DND-41 (cell line): ENCODE measurements at regions not wholly inside any gene's neighbourhood (a gene's known extent, or its start where the extent isn't known, plus 50 kb on each side); places are given as distances from the start of the nearest gene placed in this dataset.

ENCODE experiments used
- ATAC-seq: fragments of 200-7000 bp; cut with Tn5 transposase; 3 replicates; pipeline ENCODE4 v1.9.1; 2021; ENCODE audit warnings: low read depth; ENCODE audit not compliant: insufficient read depth
- DNase-seq: peaks from one replicate; pipeline ENCODE4 v3.0.0-alpha.2; 2020
- H2AFZ ChIP-seq: 2 replicates; pipeline ENCODE4 v1.6.0; 2012; ENCODE audit warnings: low read depth, low read length
- H3K27ac ChIP-seq: 2 replicates; pipeline ENCODE4 v1.5.1; 2012; ENCODE audit warnings: low read length, inconsistent platforms
- H3K27me3 ChIP-seq: fragments of 200-600 bp; sonication (generic); 2 replicates; pipeline ENCODE4 v1.6.0; 2012; ENCODE audit warnings: low read length, mild to moderate bottlenecking, inconsistent platforms; ENCODE audit not compliant: insufficient read depth, poor library complexity
- H3K36me3 ChIP-seq: 2 replicates; pipeline ENCODE4 v1.5.1; 2012; ENCODE audit warnings: low read length, inconsistent platforms; ENCODE audit not compliant: insufficient read depth
- H3K4me1 ChIP-seq: 2 replicates; pipeline ENCODE4 v1.5.1; 2012; ENCODE audit warnings: mild to moderate bottlenecking, low read length; ENCODE audit not compliant: insufficient read depth
- H3K4me2 ChIP-seq: 2 replicates; pipeline ENCODE4 v1.6.0; 2012; ENCODE audit warnings: mild to moderate bottlenecking, moderate library complexity, low read length, inconsistent platforms; ENCODE audit not compliant: insufficient read depth
- H3K4me3 ChIP-seq, 2 experiments: fragments of 200-600 bp in 1 of 2; shearing (Covaris generic) in 1 of 2; 2 replicates each; pipeline ENCODE4 v1.5.1; 2012 to 2016; ENCODE audit warnings: inconsistent platforms in 2 of 2, low read length in 2 of 2, mild to moderate bottlenecking in 2 of 2, low read depth in 1 of 2, moderate library complexity in 1 of 2
- H3K79me2 ChIP-seq: 2 replicates; pipeline ENCODE4 v1.6.0; 2012; ENCODE audit warnings: low read length, inconsistent platforms; ENCODE audit not compliant: insufficient read depth
- H3K9ac ChIP-seq: 2 replicates; pipeline ENCODE4 v1.6.0; 2012; ENCODE audit warnings: low read depth, mild to moderate bottlenecking, inconsistent platforms, low read length, moderate library complexity
- H3K9me3 ChIP-seq: 2 replicates; pipeline ENCODE4 v1.5.1; 2012; ENCODE audit warnings: low read length, moderate library complexity, mild to moderate bottlenecking, inconsistent platforms; ENCODE audit not compliant: insufficient read depth, severe bottlenecking
- H4K20me1 ChIP-seq: 2 replicates; pipeline ENCODE4 v1.6.0; 2012; ENCODE audit warnings: low read length; ENCODE audit not compliant: insufficient read depth
- EZH2 ChIP-seq: IDR thresholded peaks from 3 replicates; pipeline ENCODE4 v1.6.1; 2012; ENCODE audit warnings: borderline replicate concordance, low read depth, mild to moderate bottlenecking, moderate library complexity, low read length, inconsistent platforms; ENCODE audit not compliant: severe bottlenecking
- TF ChIP-seq, protein P1 (sequence below): IDR thresholded peaks from 2 replicates; pipeline ENCODE4 v1.5.1; 2012; ENCODE audit warnings: borderline replicate concordance, low read length, moderate library complexity, mild to moderate bottlenecking; ENCODE audit not compliant: poor library complexity, severe bottlenecking; ENCODE audit errors: extremely low read depth

DNA sequence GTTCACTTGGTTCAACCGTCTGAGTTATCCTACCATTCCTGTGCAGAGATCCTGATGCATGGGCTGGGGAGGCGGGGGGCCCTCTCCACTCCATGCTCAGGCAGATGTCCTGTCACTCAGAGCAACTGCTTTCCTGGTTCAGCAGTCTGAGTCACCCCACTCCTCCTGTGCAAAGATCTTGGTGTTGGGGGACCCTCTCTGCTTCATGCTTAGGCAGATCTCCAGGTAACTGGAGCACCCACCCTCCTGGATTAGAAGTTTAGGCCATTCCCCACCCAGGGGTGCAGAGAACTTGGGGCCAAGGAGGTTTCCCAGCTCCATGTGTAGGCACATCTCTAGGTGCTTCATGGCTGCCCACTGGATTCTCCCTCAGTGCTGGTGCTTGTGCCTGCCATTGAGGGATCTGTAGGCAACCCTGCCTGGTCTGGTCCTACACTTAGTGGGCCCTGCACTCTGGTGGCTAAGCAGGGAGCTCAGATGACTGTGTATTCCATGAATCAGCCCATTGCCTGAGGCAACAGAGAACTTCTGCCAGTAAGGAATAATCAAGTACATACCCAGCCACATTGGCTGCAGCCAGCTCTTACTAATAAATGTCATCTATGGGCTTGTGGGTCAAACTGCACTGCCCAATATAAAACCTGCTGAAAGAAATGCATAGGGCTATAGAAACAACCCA lies 465.4 kb upstream of the THBS1 start:
- TF ChIP-seq, protein P1, sequence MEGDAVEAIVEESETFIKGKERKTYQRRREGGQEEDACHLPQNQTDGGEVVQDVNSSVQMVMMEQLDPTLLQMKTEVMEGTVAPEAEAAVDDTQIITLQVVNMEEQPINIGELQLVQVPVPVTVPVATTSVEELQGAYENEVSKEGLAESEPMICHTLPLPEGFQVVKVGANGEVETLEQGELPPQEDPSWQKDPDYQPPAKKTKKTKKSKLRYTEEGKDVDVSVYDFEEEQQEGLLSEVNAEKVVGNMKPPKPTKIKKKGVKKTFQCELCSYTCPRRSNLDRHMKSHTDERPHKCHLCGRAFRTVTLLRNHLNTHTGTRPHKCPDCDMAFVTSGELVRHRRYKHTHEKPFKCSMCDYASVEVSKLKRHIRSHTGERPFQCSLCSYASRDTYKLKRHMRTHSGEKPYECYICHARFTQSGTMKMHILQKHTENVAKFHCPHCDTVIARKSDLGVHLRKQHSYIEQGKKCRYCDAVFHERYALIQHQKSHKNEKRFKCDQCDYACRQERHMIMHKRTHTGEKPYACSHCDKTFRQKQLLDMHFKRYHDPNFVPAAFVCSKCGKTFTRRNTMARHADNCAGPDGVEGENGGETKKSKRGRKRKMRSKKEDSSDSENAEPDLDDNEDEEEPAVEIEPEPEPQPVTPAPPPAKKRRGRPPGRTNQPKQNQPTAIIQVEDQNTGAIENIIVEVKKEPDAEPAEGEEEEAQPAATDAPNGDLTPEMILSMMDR: no peak
- no peak for TF ChIP-seq EZH2
- Histone ChIP-seq H4K20me1 (no peaks in the 10 kb centered on the region), H3K4me3 (no peak overlapping the region), H3K9ac (no peak overlapping the region), H2AFZ (no peak overlapping the region), H3K4me1 (no peaks in the 10 kb centered on the region), H3K36me3 (no peaks in the 10 kb centered on the region), H3K79me2 (no peaks in the 10 kb centered on the region), H3K27me3 (peaks cover under 1% of the 10 kb centered on the region), H3K27ac (no peak overlapping the region), H3K9me3 (no peaks in the 10 kb centered on the region), H3K4me2 (no peak overlapping the region)
- DNase-seq (no peak), ATAC-seq (no peak)

DNA sequence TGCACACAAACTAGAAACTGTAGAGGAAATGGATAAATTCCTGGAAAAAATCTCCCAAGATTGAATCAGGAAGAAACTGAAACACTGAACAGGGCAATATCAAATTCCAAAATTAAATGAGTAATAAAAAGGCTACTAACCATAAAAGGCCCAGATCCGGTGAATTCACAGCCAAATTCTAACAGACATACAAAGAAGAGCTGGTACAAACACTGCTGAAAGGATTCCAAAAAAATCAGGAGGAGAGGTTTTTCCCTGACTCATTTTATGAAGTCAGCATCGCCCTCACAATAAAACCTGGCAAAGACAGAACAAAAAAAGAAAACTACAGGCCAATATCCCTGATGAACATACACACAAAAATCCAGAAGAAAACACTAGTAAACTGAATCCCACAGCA lies 462.4 kb upstream of the THBS1 start:
- Histone ChIP-seq H3K9ac (no peak overlapping the region), H3K4me1 (no peaks in the 10 kb centered on the region), H3K4me3 (no peak overlapping the region), H3K79me2 (no peaks in the 10 kb centered on the region), H3K36me3 (no peaks in the 10 kb centered on the region), H3K4me2 (no peak overlapping the region), H4K20me1 (no peaks in the 10 kb centered on the region), H3K27me3 (peaks cover 16% of the 10 kb centered on the region), H3K27ac (no peak overlapping the region), H3K9me3 (no peaks in the 10 kb centered on the region), H2AFZ (no peak overlapping the region)
- no peak for DNase-seq
- TF ChIP-seq, protein P1: no peak
- TF ChIP-seq EZH2: no peak
- ATAC-seq: no peak

DNA sequence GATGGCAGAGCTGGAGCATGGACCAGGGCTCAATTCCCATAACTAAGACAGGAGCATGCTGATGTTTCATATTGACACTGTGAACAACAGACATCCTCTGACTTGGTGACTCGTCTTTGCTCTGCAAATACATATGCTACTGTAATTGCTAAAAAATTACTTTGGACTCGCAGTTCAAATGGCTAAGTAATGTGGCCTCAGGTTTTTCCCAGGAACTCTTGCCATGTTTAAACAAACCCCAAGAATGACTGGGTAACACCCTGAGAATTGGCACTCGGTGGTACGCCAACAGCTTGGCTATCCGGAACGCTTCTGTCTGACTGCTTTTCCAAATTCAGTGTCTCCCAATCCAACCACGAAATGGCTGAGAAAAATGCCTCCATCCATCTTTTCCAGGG lies 456.7 kb upstream of the THBS1 start:
- H3K27ac ChIP-seq: no peak overlapping the region
- no peaks in the 10 kb centered on the region for H4K20me1 ChIP-seq

More for the DNA sequence above, 456.7 kb upstream of the THBS1 start:
- DNase-seq (no peak), ATAC-seq (no peak)
- Histone ChIP-seq H3K27me3 (peaks cover 16% of the 10 kb centered on the region), H2AFZ (no peak overlapping the region), H3K36me3 (no peaks in the 10 kb centered on the region), H3K4me3 (no peak overlapping the region), H3K9ac (no peak overlapping the region), H3K4me1 (no peaks in the 10 kb centered on the region), H3K9me3 (no peaks in the 10 kb centered on the region), H3K4me2 (no peak overlapping the region), H3K79me2 (no peaks in the 10 kb centered on the region)
- TF ChIP-seq, protein P1: no peak
- TF ChIP-seq EZH2: no peak
